H1 (cell line): ENCODE measurements at regions not wholly inside any gene's neighbourhood (a gene's known extent, or its start where the extent isn't known, plus 50 kb on each side); places are given as distances from the start of the nearest gene placed in this dataset.

Source experiments
- ASH2L ChIP-seq: fragments of 200-600, 300-600 bp; sonication (generic); IDR thresholded peaks from one replicate; pipeline ENCODE4 v1.7.1; 2017; ENCODE audit warnings: low read length
- CBX8 ChIP-seq: fragments of 300-800, 300-1000 bp; sonication (generic); IDR thresholded peaks from 2 replicates; pipeline ENCODE4 v1.7.1; 2016; ENCODE audit warnings: low read depth, low read length, borderline replicate concordance
- EGR1 ChIP-seq: IDR thresholded peaks from 2 replicates; pipeline ENCODE4 v1.6.1; 2011; ENCODE audit warnings: low read depth, low read length, borderline replicate concordance
- FOSL1 ChIP-seq: IDR thresholded peaks from 2 replicates; pipeline ENCODE4 v1.6.1; 2011; ENCODE audit warnings: mild to moderate bottlenecking, low read depth, low read length, moderate library complexity; ENCODE audit not compliant: insufficient read depth
- HDAC2 ChIP-seq, 2 experiments: fragments of 300-600 bp in 1 of 2; sonication (generic) in 1 of 2; IDR thresholded peaks; 2 replicates each; pipeline ENCODE4 v1.6.1; 2011 to 2012; ENCODE audit warnings: low read depth in 2 of 2, low read length in 2 of 2, mild to moderate bottlenecking in 2 of 2, moderate library complexity in 2 of 2, borderline replicate concordance in 1 of 2, inconsistent platforms in 1 of 2
- HDAC6 ChIP-seq: IDR thresholded peaks from one replicate; pipeline ENCODE4 v1.7.1; 2012; ENCODE audit warnings: low read depth, mild to moderate bottlenecking, inconsistent platforms, low read length, moderate library complexity
- POLR2A ChIP-seq, 2 experiments: IDR thresholded peaks; 1 replicate in 1 of 2; 2 replicates in 1 of 2; pipeline ENCODE4 v1.6.1; 2011; ENCODE audit warnings: low read depth in 2 of 2, low read length in 2 of 2, mild to moderate bottlenecking in 2 of 2; ENCODE audit errors: control extremely low read depth in 1 of 2
- TAF1 ChIP-seq: IDR thresholded peaks from 2 replicates; pipeline ENCODE4 v1.6.1; 2011; ENCODE audit warnings: mild to moderate bottlenecking, low read depth, low read length
- TF ChIP-seq, protein P1 (sequence below), 3 experiments: IDR thresholded peaks; 1 replicate in 2 of 3; 2 replicates in 1 of 3; pipeline versions ENCODE4 v1.5.1 to v1.6.1; 2011; ENCODE audit warnings: low read length in 3 of 3, mild to moderate bottlenecking in 3 of 3, inconsistent platforms in 2 of 3, low read depth in 1 of 3, moderate library complexity in 1 of 3; ENCODE audit not compliant: insufficient read depth in 1 of 3; ENCODE audit errors: control extremely low read depth in 1 of 3

DNA sequence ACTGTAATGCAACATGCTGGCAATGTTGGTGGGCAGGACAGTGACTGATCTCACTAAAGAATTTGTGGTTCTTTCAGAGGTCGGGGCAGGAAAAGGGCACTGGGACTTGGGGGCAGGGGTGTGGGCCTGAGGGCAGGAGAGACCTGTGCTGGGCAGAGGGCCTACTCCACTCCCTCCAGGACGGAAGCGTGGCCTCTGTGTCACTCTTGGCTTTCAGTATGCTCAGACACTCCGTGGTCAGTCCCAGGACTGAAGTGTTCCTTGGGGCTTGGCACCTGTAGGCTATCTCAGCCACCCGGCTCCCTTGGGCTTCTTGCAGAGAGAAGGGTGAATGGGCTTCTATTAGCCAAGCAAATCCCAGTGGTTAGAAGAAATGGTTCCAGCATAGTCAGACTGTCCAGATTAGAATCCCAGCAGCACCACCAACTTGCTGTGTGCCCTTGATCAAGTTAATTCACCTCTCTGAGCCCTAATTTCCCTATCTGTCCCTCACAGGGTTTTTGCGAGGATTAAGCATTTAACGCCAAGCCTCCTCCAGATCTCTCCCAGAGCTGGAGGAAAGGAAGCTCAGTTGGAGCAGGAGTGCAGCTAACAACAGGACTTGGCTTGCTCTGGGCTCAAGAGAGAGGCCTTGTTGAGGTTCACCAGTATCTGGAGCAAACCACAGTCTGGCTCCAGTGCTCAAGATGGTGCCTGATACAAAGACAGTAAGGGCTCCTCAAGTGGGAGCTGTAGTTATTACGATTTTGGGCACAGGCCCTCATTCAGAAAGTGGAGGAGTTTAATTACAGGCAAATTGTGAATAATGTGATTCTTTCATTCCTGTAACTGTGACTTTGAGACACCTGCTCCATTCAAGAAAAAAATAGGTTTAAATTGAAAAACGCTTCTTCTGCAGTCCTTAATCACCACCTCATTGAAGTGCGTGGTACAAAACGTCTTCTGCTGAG is 57.7 kb upstream of the LRP8 start:
- TF ChIP-seq, protein P1, sequence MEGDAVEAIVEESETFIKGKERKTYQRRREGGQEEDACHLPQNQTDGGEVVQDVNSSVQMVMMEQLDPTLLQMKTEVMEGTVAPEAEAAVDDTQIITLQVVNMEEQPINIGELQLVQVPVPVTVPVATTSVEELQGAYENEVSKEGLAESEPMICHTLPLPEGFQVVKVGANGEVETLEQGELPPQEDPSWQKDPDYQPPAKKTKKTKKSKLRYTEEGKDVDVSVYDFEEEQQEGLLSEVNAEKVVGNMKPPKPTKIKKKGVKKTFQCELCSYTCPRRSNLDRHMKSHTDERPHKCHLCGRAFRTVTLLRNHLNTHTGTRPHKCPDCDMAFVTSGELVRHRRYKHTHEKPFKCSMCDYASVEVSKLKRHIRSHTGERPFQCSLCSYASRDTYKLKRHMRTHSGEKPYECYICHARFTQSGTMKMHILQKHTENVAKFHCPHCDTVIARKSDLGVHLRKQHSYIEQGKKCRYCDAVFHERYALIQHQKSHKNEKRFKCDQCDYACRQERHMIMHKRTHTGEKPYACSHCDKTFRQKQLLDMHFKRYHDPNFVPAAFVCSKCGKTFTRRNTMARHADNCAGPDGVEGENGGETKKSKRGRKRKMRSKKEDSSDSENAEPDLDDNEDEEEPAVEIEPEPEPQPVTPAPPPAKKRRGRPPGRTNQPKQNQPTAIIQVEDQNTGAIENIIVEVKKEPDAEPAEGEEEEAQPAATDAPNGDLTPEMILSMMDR (IDR thresholded peaks at IDR 0.05; ENCODE audit: control extremely low read depth in 1 of 3, insufficient read depth in 1 of 3, low read depth in 1 of 3, low read length in 3 of 3) = no peak
- no peak for TF ChIP-seq HDAC6
- TF ChIP-seq FOSL1 = no peak
- TF ChIP-seq HDAC2 (IDR thresholded peaks at IDR 0.05; ENCODE audit: borderline replicate concordance in 1 of 2, low read depth in 2 of 2, low read length in 2 of 2) = no peak
- TF ChIP-seq EGR1 = no peak
- TF ChIP-seq CBX8 = no peak
- TF ChIP-seq ASH2L = no peak
- TF ChIP-seq POLR2A (IDR thresholded peaks at IDR 0.05; ENCODE audit: control extremely low read depth in 1 of 2, low read depth in 2 of 2, low read length in 2 of 2) = no peak
- TF ChIP-seq TAF1 = no peak
